ENCODE measurements at regions not wholly inside any gene's neighbourhood (a gene's known extent, or its start where the extent isn't known, plus 50 kb on each side); places are given as distances from the start of the nearest gene placed in this dataset.

DNA sequence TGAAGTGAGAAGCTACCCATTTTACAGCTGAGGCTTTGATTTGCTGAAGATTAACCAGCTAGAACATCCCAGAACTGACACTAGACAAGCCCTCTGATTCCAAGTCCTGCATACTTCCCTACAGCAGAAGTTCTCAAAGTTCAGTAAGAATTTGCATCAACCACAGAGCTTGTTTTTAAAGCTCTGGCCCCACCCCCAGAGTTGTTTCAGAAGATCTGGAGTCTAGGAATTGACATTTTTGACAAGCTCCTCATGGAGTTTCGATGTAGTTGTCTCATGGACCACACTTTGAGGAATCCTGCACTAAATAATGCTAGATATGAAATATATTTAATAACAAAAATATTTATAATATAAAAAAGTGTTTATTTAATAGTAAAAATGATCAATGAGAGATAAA, 120.3 kb upstream of the ADAMTS18 start:
- no peak for DNase-seq

- DNase-seq = no peak
Observed at GRCh38 chr16:77555791-77556190, 121.0 kb upstream of the ADAMTS18 start.

DNA sequence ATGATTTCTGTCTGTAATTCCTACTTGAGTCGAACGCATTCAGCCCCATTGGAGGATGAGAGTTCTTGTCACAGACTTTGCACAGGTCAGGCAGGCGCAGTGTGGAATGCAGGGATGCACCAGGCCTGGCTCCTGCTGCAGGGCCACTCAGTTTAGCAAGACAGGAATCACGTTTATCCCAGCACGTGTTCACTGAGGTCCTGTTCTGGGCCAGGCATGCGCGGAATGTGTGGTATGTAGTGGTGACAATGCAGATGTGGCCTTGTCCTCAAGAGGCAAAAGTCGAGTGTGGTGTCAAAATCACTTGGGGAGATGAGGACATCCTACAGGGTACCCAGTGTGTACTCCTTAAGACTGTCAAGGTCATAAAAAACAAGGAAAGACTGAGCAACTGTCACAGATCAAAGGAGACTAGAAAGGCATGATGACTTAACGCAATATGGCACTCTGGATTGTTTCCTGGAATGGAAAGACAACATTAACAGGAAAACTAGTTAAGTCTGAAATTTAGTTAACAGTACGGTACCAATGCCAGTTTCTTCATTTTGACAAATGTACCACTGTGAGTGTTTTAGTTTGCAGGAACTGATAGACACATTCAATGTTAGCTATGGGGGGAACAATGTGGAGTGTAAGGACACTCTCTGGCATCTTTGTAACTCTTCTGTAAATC, 121.5 kb upstream of the ADAMTS18 start:
- DNase-seq = no peak

GRCh38 chr16:77557385-77557784, 122.6 kb upstream of the ADAMTS18 start:
- no peak for DNase-seq

DNA sequence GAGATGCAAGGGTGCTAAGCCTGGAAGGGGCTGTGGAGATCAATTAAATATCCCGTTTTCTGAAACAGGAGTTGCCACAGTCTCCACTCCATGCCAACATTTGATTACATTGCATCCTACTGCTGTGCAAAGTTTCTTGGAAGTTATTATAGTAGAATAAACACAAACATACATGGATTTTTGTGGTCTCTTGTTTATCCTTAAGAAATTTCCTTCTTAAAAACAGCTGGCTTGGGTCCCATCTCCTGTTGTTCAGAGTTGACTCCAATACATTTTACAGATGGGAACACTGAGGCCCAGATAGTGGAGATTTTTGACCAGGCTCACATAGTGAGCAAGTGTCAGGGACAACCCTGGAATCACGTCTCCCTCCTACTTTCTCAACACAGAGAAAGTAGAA, 124.0 kb upstream of the ADAMTS18 start:
- no peak for DNase-seq

GRCh38 chr16:77562497-77562896, 127.7 kb upstream of the ADAMTS18 start:
- DNase-seq = no peak

DNA sequence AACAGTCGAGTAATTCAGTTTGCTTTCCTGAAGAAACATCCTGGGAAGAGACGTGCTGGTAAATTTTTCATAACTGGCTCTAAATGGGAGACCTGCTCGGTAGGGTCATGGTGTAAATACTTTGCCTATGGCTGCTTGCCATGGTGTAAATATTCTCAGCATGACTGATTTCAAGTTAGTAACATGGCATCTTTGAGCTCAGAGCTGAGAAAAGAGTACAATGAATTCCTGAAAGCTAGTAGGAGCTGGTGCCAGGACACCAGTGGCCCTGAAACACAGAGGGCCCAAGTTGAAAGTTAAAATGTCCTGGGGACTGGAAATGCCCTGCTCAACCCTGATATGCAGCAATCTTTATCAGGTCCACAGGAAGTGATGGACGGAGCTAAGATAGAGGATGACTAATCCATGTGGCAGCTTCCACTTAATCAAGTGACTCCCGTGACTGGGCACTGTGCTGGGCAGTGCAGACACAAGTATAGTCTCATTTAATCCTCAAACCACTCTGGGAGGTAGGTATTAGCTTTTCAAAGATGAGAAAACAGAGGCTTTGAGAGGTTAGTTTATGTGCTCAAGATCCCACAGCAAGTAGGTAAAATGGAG, 130.1 kb upstream of the ADAMTS18 start:
- DNase-seq = peak; percentile 45

- no peak for DNase-seq
Observed at GRCh38 chr16:77569406-77569805, 134.6 kb upstream of the ADAMTS18 start.

DNA sequence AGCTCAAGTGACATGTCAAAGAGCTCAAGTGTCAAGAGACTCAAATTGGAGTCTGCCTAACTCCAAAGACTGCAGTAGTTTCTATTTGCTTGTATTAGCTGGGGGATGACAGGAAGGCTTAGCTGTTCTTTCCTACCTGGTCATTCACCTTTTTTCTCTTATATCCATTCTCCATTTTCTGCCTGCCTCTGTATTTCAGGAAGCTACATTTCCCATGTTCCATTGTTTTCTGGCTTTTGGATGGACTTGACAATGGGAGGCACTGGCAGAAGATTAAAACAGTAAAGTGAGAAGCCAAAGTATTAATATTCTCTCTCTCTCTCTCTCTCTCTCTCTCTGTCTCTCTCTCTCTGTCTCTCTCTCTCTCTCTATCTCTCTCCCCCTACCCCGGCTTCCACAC, 135.7 kb upstream of the ADAMTS18 start:
- no peak for DNase-seq

DNA sequence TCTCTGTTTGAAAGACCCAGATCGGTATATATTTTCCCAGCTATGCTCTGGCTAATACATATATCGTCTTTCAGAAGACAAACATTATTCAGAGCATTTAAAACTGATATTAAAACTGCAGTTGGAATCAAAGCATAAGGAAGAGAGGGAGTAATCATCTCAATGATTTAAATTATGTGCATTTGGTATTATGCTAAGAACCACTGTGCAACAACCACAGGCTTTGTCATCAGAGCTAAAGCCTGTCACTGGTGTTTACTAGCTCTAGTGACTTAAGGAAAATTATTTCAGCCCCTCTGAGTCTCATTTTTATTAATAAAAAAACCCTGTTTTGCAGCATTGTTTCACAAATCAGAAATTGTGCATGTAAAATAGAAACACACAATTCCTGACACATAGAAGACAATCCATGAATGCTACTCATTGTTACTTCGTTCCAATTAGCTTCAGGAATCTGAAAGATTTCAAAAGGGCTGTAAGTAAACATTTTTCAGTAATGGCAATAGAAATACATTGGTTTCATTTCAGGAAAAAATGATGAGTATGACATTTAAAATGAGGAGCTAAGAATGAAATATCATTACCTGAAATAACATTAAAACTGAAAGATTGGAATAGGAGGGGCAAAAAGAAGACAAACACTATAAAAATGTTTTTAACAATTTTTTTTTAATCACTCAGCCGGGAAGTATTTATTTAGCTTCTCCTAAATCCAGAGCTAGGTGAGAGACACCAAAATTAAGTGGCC, 136.5 kb upstream of the ADAMTS18 start:
- no peak for DNase-seq

- DNase-seq = no peak
Observed at GRCh38 chr16:77574867-77575624, 140.2 kb upstream of the ADAMTS18 start.

- no peak for DNase-seq
Observed at GRCh38 chr16:77579351-77579891, 142.9 kb upstream of the NUDT7 start.

- no peak for DNase-seq
Observed at GRCh38 chr16:77581706-77582105, 140.6 kb upstream of the NUDT7 start.

GRCh38 chr16:77584205-77584859, 138.0 kb upstream of the NUDT7 start:
- no peak for DNase-seq

DNA sequence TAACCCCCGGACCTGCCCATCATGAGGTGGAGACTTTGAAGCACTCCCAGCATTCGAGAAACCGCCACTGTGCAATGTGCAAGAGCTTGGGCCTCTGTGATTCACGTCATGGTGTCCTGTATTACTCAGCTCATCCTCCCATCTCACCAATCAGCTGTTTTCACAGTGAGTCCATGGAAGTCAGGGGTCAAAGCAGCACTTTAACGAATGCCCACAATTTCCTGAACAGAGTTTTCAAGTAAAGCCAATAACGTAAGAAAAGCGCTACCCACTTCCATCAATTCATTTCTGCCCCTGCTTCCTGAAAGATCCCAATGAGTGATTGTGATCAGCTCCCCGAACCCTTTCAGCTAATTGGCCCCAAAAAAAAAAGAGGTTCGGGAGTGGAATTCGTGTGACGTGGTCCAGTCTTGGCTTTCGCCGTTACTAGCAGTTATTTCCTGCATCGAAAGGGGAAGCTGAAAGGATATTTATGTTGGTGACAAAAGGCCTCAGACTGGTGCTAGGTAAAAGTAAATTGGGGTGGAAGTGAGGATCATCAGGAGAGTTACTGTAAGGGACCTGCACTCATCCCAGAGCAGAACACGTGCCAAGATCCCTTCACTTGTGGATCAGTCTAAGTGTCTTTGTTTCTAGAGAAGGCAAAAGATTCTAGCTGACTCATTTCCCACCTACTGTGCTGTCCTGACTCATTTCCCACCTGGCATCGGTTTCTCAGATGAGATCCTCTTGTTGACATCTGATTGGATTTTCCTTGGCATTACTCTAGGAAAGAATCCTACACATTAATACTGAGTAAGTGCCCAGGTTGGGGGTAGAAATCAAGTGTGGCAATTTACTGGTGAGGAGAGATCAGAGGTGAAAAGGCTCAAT, 136.7 kb upstream of the NUDT7 start:
- peak; percentile 45 for DNase-seq

DNA sequence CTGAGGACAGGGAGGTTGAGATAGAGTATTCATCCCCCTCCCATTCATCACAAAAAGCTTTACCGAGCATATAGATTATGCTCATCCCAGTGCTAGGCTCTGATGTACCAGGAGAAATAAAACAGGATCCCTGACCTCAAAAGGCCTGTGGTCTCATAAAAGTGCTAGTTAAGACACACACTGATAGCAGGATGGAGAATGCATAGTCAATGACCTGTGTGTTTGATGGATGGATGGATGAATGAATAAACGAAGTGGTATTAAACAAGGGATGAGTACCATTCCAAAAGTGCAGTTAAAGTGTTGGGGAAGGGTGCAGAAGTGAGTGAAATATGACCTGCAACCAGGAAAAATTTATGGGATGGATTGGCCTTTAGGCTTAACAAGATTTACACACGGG, 133.9 kb upstream of the NUDT7 start:
- no peak for DNase-seq

GRCh38 chr16:77589071-77589765, 133.1 kb upstream of the NUDT7 start:
- no peak for DNase-seq

DNA sequence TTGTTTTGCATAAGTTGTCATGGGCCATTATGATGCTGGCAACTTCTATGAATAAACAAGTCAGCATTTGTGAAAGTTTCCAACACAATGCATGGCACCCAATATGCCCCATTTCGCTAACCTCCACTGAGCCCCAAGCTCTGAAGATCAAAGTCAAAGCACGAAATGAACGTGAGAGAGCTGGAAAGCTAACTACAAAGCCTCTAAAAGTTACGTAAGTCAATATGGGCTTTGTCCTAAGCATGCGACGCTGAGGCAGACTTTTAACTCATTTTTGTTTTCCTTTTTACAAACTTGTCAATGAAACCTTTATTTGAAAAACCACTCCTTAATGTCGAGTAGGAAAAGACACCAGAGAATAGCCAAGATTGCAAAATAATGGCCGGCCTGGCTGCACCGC, 131.6 kb upstream of the NUDT7 start:
- DNase-seq = no peak

GRCh38 chr16:77591347-77591746, 131.0 kb upstream of the NUDT7 start:
- no peak for DNase-seq

DNA sequence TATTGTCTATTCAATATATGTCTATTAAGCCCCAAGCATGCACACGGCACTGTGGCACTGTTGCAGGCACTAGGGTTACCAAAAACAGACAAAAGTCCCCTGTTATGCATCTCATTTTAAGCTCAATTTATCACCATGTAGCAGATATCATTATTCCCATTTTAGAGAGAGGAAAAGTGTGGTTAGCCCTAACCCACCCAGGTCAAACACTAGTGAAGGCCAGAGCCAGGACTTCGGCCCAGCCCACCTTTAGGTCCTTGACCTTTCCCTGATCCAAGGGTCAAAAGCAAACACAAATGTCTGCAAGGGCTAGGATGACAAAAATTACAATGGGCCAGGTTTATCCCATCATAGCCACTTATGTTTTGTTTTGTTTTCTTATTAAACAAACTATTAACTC, 130.3 kb upstream of the NUDT7 start:
- no peak for DNase-seq

GRCh38 chr16:77594057-77594456, 128.3 kb upstream of the NUDT7 start:
- DNase-seq = no peak
